Keratinocyte (primary cell): ENCODE measurements at regions not wholly inside any gene's neighbourhood (a gene's known extent, or its start where the extent isn't known, plus 50 kb on each side); places are given as distances from the start of the nearest gene placed in this dataset.

Experiments used
- DNase-seq: peaks from one replicate; pipeline ENCODE4 v3.0.0-alpha.2; 2011; ENCODE audit warnings: low read depth, missing footprints, low spot score
- FAIRE-seq: peaks from 2 replicates; lab custom pipeline; 2011; peaks lifted over from hg19 to GRCh38; lab: Jason Lieb, UNC
- H2AFZ ChIP-seq: 2 replicates; pipeline ENCODE4 v1.6.0; 2012; ENCODE audit warnings: low read length, control low read depth, inconsistent platforms; ENCODE audit not compliant: control insufficient read depth
- H3K27ac ChIP-seq: 2 replicates; pipeline ENCODE4 v1.5.1; 2011; ENCODE audit warnings: low read length; ENCODE audit not compliant: control insufficient read depth, insufficient read depth
- H3K27me3 ChIP-seq: 3 replicates; pipeline ENCODE4 v1.6.0; 2011; ENCODE audit warnings: low read length; ENCODE audit not compliant: control insufficient read depth, insufficient read depth; ENCODE audit errors: extremely low read depth
- H3K36me3 ChIP-seq, 2 experiments: 2 replicates in 1 of 2; 3 replicates in 1 of 2; pipeline ENCODE4 v1.5.1; 2011; ENCODE audit warnings: low read length in 2 of 2, mild to moderate bottlenecking in 1 of 2; ENCODE audit not compliant: control insufficient read depth in 2 of 2, insufficient read depth in 2 of 2; ENCODE audit errors: extremely low read depth in 1 of 2
- H3K4me1 ChIP-seq: 3 replicates; pipeline ENCODE4 v1.5.1; 2011; ENCODE audit warnings: low read length; ENCODE audit not compliant: control insufficient read depth, insufficient read depth; ENCODE audit errors: extremely low read depth
- H3K4me2 ChIP-seq: 3 replicates; pipeline ENCODE4 v1.6.0; 2011; ENCODE audit warnings: low read depth, low read length; ENCODE audit not compliant: control insufficient read depth, insufficient read depth; ENCODE audit errors: extremely low read depth
- H3K4me3 ChIP-seq, 3 experiments: fragments of 200-600 bp in 1 of 3; sonication (generic) in 1 of 3; 2 replicates in 2 of 3; 3 replicates in 1 of 3; pipeline ENCODE4 v1.5.1; 2011 to 2016; ENCODE audit warnings: low read length in 3 of 3, mild to moderate bottlenecking in 3 of 3, control low read depth in 2 of 3, inconsistent platforms in 1 of 3, low read depth in 1 of 3, mixed read lengths in 1 of 3, mixed run types in 1 of 3, moderate library complexity in 1 of 3; ENCODE audit not compliant: control insufficient read depth in 2 of 3, insufficient read depth in 2 of 3; ENCODE audit errors: extremely low read depth in 1 of 3
- H3K79me2 ChIP-seq: 2 replicates; pipeline ENCODE4 v1.6.0; 2012; ENCODE audit warnings: low read length; ENCODE audit not compliant: control insufficient read depth, insufficient read depth
- H3K9ac ChIP-seq: 3 replicates; pipeline ENCODE4 v1.6.0; 2011; ENCODE audit warnings: low read length; ENCODE audit not compliant: control insufficient read depth, insufficient read depth; ENCODE audit errors: extremely low read depth
- H3K9me1 ChIP-seq: 3 replicates; pipeline ENCODE4 v1.6.0; 2011; ENCODE audit warnings: low read length; ENCODE audit not compliant: control insufficient read depth, insufficient read depth; ENCODE audit errors: extremely low read depth
- H3K9me3 ChIP-seq: 2 replicates; pipeline ENCODE4 v1.5.1; 2012; ENCODE audit warnings: low read depth, low read length; ENCODE audit not compliant: control insufficient read depth
- H4K20me1 ChIP-seq: 3 replicates; pipeline ENCODE4 v1.6.0; 2011; ENCODE audit warnings: low read length; ENCODE audit not compliant: control insufficient read depth, insufficient read depth; ENCODE audit errors: extremely low read depth
- EZH2 ChIP-seq: IDR thresholded peaks from one replicate; pipeline ENCODE4 v1.6.1; 2012; ENCODE audit warnings: inconsistent platforms, mild to moderate bottlenecking, low read length, moderate library complexity
- dilution Hi-C: fragments of 300-500 bp; cut with MboI; formaldehyde crosslinking; loops from one replicate; pipeline ENCODE4 v1.7.0; 2020; ENCODE audit warnings: low sequenced_read_pairs; ENCODE audit not compliant: extremely low pct_ligation_motif_present
- TF ChIP-seq, protein P1 (sequence below), 3 experiments: IDR thresholded peaks in 1 of 3; conservative IDR thresholded peaks in 1 of 3; optimal IDR thresholded peaks in 1 of 3; 2 replicates in 2 of 3; 3 replicates in 1 of 3; pipeline versions ENCODE3 to v1.5.1; 2011; ENCODE audit warnings: low read length in 3 of 3, mild to moderate bottlenecking in 3 of 3, moderate library complexity in 2 of 3, control low read depth in 1 of 3, inconsistent platforms in 1 of 3; ENCODE audit not compliant: insufficient read depth in 2 of 3; ENCODE audit errors: extremely low read depth in 1 of 3

DNA sequence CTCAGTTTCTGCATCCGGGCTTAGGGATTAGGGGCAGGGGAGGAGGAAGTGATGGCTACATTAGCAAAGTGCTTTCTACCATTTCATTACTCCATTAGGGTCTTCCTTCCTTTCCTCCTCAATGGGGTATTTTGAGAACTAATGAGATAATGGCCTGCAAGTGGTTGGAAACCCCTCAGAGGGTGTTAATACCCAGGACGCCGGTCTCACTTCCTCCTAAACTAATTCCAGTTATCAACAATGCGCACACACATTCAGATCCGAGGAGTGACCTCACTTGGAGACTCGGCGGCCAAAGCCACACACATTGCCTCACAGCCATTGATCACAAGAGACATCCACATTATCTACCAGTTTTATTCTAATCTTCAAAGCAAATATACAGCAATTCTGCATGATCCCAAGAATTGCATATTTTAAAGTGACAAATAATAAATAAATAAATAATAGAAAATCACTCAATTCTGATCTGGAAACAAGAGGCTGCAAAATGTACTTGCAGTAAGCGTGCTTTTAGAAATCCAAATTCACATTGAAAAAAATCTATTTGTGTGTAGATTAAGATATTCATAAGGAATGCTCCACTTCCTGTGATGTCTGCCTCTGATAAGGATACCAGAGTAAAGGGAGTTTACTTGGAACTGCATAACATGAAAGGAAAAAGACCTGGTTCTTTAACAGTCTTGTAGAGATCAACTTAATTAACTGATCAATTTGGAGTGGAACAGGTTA is 329.1 kb downstream of the FBXW7 start:
- H3K9me1 ChIP-seq: no peaks in the 10 kb centered on the region
- H3K27ac ChIP-seq: no peak overlapping the region
- dilution Hi-C loops: no loop called here
- no peak overlapping the region for H3K9ac ChIP-seq
- H3K27me3 ChIP-seq: no peaks in the 10 kb centered on the region
- DNase-seq (no peak), FAIRE-seq (no peak)
- no peak overlapping the region for H2AFZ ChIP-seq
- H3K4me2 ChIP-seq: no peak overlapping the region
- no peaks in the 10 kb centered on the region for H3K4me1 ChIP-seq
- H3K79me2 ChIP-seq: no peaks in the 10 kb centered on the region
- TF ChIP-seq, protein P1, sequence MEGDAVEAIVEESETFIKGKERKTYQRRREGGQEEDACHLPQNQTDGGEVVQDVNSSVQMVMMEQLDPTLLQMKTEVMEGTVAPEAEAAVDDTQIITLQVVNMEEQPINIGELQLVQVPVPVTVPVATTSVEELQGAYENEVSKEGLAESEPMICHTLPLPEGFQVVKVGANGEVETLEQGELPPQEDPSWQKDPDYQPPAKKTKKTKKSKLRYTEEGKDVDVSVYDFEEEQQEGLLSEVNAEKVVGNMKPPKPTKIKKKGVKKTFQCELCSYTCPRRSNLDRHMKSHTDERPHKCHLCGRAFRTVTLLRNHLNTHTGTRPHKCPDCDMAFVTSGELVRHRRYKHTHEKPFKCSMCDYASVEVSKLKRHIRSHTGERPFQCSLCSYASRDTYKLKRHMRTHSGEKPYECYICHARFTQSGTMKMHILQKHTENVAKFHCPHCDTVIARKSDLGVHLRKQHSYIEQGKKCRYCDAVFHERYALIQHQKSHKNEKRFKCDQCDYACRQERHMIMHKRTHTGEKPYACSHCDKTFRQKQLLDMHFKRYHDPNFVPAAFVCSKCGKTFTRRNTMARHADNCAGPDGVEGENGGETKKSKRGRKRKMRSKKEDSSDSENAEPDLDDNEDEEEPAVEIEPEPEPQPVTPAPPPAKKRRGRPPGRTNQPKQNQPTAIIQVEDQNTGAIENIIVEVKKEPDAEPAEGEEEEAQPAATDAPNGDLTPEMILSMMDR (optimal IDR thresholded peaks at IDR 0.05 in 1 of 3, IDR thresholded peaks at IDR 0.05 in 1 of 3, conservative IDR thresholded peaks at IDR 0.05 in 1 of 3; ENCODE audit: extremely low read depth in 1 of 3, insufficient read depth in 2 of 3, low read length in 3 of 3): no peak
- no peak for TF ChIP-seq EZH2
- H3K36me3 ChIP-seq: no peaks in the 10 kb centered on the region
- H4K20me1 ChIP-seq: no peaks in the 10 kb centered on the region
- no peak overlapping the region for H3K4me3 ChIP-seq
- H3K9me3 ChIP-seq: no peaks in the 10 kb centered on the region

- no peak overlapping the region for H3K9ac ChIP-seq
- dilution Hi-C loops: no loop called here
- DNase-seq (no peak), FAIRE-seq (no peak)
- no peaks in the 10 kb centered on the region for H3K79me2 ChIP-seq
- TF ChIP-seq, protein P1 (optimal IDR thresholded peaks at IDR 0.05 in 1 of 3, IDR thresholded peaks at IDR 0.05 in 1 of 3, conservative IDR thresholded peaks at IDR 0.05 in 1 of 3; ENCODE audit: extremely low read depth in 1 of 3, insufficient read depth in 2 of 3, low read length in 3 of 3): no peak
- TF ChIP-seq EZH2: no peak
- H3K36me3 ChIP-seq: no peaks in the 10 kb centered on the region
- H3K9me1 ChIP-seq: no peaks in the 10 kb centered on the region
- H3K9me3 ChIP-seq: no peaks in the 10 kb centered on the region
- no peaks in the 10 kb centered on the region for H3K27me3 ChIP-seq
- no peak overlapping the region for H3K27ac ChIP-seq
- H3K4me3 ChIP-seq: no peak overlapping the region
- no peak overlapping the region for H2AFZ ChIP-seq
- H4K20me1 ChIP-seq: no peaks in the 10 kb centered on the region
- H3K4me2 ChIP-seq: no peak overlapping the region
- no peaks in the 10 kb centered on the region for H3K4me1 ChIP-seq
Measured at GRCh38 chr4:152206185-152206584, 329.7 kb downstream of the FBXW7 start.
